GM19351 (cell line): ENCODE measurements at regions not wholly inside any gene's neighbourhood (a gene's known extent, or its start where the extent isn't known, plus 50 kb on each side); places are given as distances from the start of the nearest gene placed in this dataset.
"Not testable (repeated sequence)": the region's sequence is repeated elsewhere in the genome, so short reads cannot be mapped to it uniquely, and the experiment has no call there.

ENCODE experiments used
- ATAC-seq: cut with Tn5 transposase; IDR thresholded peaks from one replicate; pipeline ENCODE4 v1.9.1; 2021; ENCODE audit warnings: mild to moderate bottlenecking, moderate library complexity; ENCODE audit not compliant: unreplicated experiment

GRCh38 chr6:72530750-72531149 lies 91.1 kb upstream of the KCNQ5 start:
- no peak for ATAC-seq

DNA sequence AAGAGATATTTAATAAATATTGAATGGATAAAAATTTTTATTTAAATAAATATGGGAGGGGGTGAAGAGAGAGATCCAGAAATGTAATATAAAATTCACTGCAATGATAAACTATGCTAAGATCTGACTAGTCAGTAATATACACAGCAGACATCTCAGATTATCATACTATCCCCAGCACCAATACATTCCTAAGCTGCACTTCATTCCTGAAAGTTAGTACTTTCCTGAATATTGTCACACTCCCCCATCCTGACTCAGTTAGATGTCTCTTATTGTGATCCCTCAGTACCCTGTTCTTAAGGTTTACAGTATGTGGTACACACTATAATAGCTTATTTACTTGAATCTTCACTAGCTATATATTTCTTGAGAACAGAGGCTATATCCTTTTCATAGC lies 88.3 kb upstream of the KCNQ5 start:
- ATAC-seq: no peak

DNA sequence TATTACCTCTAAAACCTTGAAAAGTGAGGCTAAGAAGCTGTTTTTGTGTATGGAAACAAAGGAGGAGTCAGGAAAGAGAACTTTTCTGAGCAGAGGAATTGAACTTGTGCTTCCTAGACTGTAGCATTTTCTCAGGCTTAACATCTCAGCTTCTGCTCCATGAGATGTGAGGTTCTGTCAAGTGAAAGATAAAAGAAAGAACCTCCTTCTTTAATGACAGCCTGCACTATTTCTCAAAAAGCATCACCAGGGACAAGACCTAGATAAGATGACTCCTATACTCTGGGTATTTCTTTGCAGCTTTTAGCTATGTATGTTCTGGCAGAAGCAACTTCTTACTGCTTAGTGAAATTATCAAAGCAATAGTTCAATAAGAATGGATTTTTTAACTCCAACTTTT lies 87.6 kb upstream of the KCNQ5 start:
- ATAC-seq: no peak

GRCh38 chr6:72535124-72535523 lies 86.7 kb upstream of the KCNQ5 start:
- no peak for ATAC-seq

DNA sequence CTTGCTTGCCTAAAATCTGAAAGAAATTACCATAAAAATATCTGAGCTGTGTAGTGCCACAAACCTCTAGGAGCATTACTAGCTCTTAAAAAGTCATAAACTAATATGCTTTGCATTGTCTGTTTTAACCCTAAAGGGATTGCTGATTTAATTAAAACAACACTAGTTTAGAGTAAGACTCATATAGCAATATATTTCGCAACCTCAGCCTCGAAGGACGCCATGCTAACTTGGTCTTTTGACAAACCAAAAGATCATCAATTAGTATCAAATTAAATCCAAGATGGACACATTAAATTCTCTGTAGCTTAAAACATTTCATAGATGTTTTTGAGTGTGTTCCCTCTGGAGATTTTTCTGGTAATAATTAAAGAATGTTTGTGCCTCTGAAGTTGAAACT lies 74.8 kb upstream of the KCNQ5 start:
- no peak for ATAC-seq

GRCh38 chr6:72551470-72551869 lies 70.4 kb upstream of the KCNQ5 start:
- ATAC-seq: no peak

DNA sequence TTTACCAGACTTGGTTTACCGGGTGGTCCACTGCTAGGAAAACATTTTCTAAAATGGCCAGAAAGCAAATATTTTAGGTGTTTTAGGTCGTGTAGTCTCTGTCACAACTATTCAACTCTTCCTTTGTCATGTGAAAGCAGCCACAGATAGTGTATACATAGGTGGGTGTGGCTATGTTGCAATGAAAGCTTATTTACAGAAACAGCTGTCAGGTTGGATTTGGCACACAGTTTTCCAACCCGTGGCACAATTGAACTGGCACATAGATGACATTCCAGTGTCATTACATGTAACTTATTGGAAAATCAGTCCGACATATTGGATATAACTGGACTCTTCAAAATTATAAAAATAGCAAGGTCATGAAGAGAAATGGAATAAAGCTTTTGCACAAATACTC lies 68.9 kb upstream of the KCNQ5 start:
- ATAC-seq: no peak

DNA sequence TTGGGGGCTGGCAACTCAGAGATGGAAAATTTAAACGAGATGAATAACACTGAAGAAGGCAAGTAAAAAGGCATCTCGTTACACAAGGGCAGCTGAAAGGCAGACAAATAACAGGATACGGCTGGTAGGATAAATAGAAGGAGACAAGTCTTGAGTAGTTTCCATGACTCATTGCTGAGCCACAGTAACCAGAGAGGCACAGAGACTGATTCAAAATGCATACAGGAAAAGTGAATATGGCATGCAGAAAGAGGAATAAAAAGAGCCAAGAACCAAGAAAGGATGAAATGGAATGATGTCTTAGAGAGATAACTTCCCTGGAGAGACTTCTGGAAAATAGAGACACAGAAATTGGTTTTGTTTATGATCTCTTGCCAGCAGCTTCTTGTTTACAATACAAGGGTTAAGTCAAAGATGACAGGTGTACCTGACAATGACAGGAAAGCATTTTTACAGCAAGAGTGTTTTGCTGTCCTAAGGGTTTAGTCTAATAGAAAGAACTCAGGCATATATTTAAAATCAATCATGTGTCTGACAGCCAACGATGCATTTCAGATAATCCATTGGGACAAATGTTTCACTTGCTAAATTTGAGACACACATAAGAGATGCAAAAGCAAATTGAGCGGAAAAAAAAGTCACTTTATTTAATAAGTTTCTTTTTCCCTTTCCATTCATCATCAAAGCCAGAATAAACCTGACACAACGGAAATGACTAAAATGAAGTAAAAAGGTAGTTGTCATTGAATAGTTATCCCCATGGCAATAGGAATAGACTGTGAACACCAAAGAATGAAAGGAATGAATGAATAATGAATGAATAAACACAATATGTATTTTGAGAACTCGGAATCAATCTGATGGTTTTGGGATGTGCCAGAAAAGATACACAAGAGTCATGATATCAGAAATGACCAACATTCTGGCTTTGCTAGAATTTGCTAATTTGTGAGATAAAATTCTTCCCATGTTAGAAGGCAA lies 68.0 kb upstream of the KCNQ5 start:
- ATAC-seq: no peak

DNA sequence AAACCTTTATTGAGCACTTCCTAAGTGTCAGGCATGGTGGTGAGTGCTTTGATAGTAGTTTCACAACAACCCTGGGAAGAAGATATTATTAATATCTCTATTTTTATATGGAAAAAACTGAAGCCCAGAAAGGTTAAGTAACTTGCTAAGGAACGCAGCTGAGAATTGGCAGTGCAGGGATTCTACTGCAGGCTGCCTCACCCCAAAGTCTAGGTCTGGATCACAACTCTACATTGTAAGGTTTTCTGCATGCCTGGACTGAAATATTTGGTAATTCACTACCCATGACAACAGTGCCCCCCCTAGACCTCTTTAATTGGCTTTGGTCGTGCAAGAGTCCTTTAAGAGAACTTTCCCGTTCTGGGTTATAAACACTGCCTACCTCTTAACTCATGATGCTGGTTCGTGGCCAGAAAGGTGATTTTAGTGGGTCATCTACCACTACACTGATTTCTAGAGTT lies 67.1 kb upstream of the KCNQ5 start:
- no peak for ATAC-seq

- ATAC-seq: no peak
Observed at GRCh38 chr6:72559067-72559466, 62.8 kb upstream of the KCNQ5 start.

- no peak for ATAC-seq
Observed at GRCh38 chr6:72559555-72559954, 62.3 kb upstream of the KCNQ5 start.

DNA sequence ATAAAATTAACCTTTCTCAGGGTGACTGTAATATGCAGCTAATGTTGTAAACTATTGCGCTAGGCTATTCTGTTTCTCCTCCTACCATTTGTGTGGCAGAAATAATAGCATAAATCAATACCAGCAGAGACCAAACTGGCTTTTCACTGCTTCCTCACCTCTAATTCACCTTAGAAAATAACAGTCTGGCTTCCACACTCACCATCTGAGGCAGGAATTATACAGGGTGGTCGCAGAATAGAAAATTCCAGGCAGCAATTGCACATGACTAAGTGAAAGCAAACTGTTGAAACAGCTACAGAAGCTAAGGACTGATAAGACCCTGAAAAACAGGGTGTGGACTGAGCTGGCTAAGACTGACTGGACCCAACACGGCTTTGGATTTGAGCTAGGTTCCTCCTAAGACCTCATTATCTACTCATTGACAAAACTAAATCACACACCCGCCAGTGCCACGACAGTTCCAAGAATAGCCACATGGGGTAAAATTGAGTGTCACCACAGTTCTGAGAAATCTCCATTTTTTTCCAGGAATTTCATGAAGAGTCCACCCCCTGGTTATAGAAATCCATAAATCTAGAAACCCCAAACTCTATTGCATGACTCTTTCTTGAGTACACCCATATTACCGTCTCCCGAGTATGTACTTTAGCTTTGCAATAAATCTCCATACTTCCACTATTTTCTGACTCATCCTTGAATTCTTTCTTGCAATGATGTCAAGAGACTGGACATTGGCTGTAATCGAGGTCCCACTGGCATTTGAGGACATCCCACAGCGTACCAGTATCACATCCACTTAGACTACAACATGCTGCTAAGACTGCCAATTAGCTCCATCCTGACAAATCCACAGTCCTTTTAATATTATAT lies 60.9 kb upstream of the KCNQ5 start:
- no peak for ATAC-seq

- ATAC-seq: no peak
Observed at GRCh38 chr6:72561629-72562028, 60.2 kb upstream of the KCNQ5 start.

- no peak for ATAC-seq
Observed at GRCh38 chr6:72564231-72564630, 57.6 kb upstream of the KCNQ5 start.

- ATAC-seq: not testable (repeated sequence)
Observed at GRCh38 chr6:72571993-72572392, 49.9 kb upstream of the KCNQ5 start.
